ENCODE measurements at regions not wholly inside any gene's neighbourhood (a gene's known extent, or its start where the extent isn't known, plus 50 kb on each side); places are given as distances from the start of the nearest gene placed in this dataset.
"Not testable (repeated sequence)": the region's sequence is repeated elsewhere in the genome, so short reads cannot be mapped to it uniquely, and the experiment has no call there.

GRCh38 chr14:71438684-71439083 lies 493.5 kb upstream of the RGS6 start:
- FAIRE-seq, result no peak

GRCh38 chr14:71441126-71441525 lies 491.1 kb upstream of the RGS6 start:
- FAIRE-seq, result no peak

- no peak for FAIRE-seq
Observed at GRCh38 chr14:71444030-71444822, 488.0 kb upstream of the RGS6 start.

- no peak for FAIRE-seq
Observed at GRCh38 chr14:71448431-71449315, 483.6 kb upstream of the RGS6 start.

- FAIRE-seq, result no peak
Observed at GRCh38 chr14:71449316-71450055, 482.7 kb upstream of the RGS6 start.

- FAIRE-seq, result no peak
Observed at GRCh38 chr14:71451501-71451900, 480.7 kb upstream of the RGS6 start.

GRCh38 chr14:71452539-71452938 lies 479.7 kb upstream of the RGS6 start:
- FAIRE-seq, result no peak

- FAIRE-seq, result no peak
Observed at GRCh38 chr14:71452987-71453386, 479.2 kb upstream of the RGS6 start.

GRCh38 chr14:71454010-71454409 lies 478.2 kb upstream of the RGS6 start:
- no peak for FAIRE-seq

- FAIRE-seq, result no peak
Observed at GRCh38 chr14:71454513-71455332, 477.5 kb upstream of the RGS6 start.

GRCh38 chr14:71460091-71460490 lies 472.1 kb upstream of the RGS6 start:
- FAIRE-seq, result no peak

- not testable (repeated sequence) for FAIRE-seq
Observed at GRCh38 chr14:71461617-71462016, 470.6 kb upstream of the RGS6 start.

GRCh38 chr14:71463807-71464206 lies 468.4 kb upstream of the RGS6 start:
- no peak for FAIRE-seq

- no peak for FAIRE-seq
Observed at GRCh38 chr14:71464840-71465239, 467.4 kb upstream of the RGS6 start.

GRCh38 chr14:71465316-71465715 lies 466.9 kb upstream of the RGS6 start:
- FAIRE-seq, result no peak

- FAIRE-seq, result no peak
Observed at GRCh38 chr14:71466251-71466650, 466.0 kb upstream of the RGS6 start.

GRCh38 chr14:71466946-71467345 lies 465.3 kb upstream of the RGS6 start:
- no peak for FAIRE-seq

GRCh38 chr14:71467361-71467811 lies 464.8 kb upstream of the RGS6 start:
- no peak for FAIRE-seq

- FAIRE-seq, result no peak
Observed at GRCh38 chr14:71468701-71469100, 463.5 kb upstream of the RGS6 start.

GRCh38 chr14:71469643-71470335 lies 462.4 kb upstream of the RGS6 start:
- FAIRE-seq, result no peak

GRCh38 chr14:71471634-71472355 lies 460.4 kb upstream of the RGS6 start:
- FAIRE-seq, result no peak

All from A204.1 (cell line).